GM06990 (cell line): ENCODE measurements at regions not wholly inside any gene's neighbourhood (a gene's known extent, or its start where the extent isn't known, plus 50 kb on each side); places are given as distances from the start of the nearest gene placed in this dataset.

Source experiments
- DNase-seq: peaks from one replicate; pipeline ENCODE4 v3.0.0-alpha.2; 2011; ENCODE audit not compliant: insufficient read length; ENCODE audit errors: extremely low read depth
- H3K27me3 ChIP-seq: replicated peaks from 2 replicates; pipeline ENCODE4 v1.6.0; 2011; ENCODE audit warnings: low read length; ENCODE audit not compliant: control insufficient read depth, insufficient read depth
- H3K36me3 ChIP-seq: 2 replicates; pipeline ENCODE4 v1.5.1; 2011; ENCODE audit warnings: low read length; ENCODE audit not compliant: control insufficient read depth, insufficient read depth
- H3K4me3 ChIP-seq: replicated peaks from 2 replicates; pipeline ENCODE4 v1.5.1; 2011; ENCODE audit warnings: low read depth, mild to moderate bottlenecking, control low read depth, low read length
- TF ChIP-seq, protein P1 (sequence below): IDR thresholded peaks from 2 replicates; pipeline ENCODE4 v1.5.1; 2011; ENCODE audit warnings: low read length, control low read depth, mild to moderate bottlenecking, inconsistent platforms; ENCODE audit not compliant: insufficient read depth, poor library complexity, severe bottlenecking

DNA sequence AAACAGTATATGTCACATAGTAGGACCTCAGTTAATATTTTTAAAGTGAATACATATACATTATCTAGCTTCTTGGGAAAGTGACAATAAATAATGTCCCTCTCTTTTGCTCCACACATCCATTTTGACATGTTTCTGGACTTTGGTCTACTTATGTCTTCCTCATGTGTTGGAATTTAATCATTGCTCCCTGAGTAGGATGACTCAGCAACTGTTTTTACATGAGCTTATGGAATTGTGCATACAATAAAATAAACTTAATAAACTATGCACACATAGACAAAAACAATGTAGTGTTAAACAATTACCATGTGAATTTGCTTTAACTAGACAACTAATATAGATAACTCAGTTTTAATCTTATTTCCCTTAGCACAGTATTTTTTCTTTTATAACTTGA is 503.8 kb downstream of the TFAP2B start:
- TF ChIP-seq, protein P1, sequence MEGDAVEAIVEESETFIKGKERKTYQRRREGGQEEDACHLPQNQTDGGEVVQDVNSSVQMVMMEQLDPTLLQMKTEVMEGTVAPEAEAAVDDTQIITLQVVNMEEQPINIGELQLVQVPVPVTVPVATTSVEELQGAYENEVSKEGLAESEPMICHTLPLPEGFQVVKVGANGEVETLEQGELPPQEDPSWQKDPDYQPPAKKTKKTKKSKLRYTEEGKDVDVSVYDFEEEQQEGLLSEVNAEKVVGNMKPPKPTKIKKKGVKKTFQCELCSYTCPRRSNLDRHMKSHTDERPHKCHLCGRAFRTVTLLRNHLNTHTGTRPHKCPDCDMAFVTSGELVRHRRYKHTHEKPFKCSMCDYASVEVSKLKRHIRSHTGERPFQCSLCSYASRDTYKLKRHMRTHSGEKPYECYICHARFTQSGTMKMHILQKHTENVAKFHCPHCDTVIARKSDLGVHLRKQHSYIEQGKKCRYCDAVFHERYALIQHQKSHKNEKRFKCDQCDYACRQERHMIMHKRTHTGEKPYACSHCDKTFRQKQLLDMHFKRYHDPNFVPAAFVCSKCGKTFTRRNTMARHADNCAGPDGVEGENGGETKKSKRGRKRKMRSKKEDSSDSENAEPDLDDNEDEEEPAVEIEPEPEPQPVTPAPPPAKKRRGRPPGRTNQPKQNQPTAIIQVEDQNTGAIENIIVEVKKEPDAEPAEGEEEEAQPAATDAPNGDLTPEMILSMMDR = no peak
- Histone ChIP-seq H3K4me3 (no peak overlapping the region), H3K36me3 (no peaks in the 10 kb centered on the region), H3K27me3 (no peaks in the 10 kb centered on the region)
- no peak for DNase-seq

DNA sequence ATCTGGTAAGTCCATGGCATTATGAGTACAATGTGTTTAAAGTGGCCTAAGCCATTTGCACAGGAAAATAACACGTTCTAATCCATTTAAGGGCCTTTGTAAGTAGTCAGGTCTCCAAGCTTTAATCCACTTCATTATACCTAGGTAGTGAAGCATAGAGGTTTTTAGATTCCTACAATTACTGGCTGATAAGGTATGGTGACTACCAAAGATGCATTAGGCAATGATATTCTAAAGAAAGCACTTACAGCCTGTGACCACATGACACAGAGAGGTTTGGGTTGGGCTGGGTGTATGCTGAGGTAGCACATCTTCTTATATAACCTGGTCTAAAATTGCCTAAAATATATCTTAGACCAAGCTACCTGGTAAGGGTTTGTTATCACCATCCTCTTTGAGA is 504.4 kb downstream of the TFAP2B start:
- DNase-seq = no peak
- Histone ChIP-seq H3K36me3 (no peaks in the 10 kb centered on the region), H3K4me3 (no peak overlapping the region), H3K27me3 (no peaks in the 10 kb centered on the region)
- TF ChIP-seq, protein P1 = no peak

DNA sequence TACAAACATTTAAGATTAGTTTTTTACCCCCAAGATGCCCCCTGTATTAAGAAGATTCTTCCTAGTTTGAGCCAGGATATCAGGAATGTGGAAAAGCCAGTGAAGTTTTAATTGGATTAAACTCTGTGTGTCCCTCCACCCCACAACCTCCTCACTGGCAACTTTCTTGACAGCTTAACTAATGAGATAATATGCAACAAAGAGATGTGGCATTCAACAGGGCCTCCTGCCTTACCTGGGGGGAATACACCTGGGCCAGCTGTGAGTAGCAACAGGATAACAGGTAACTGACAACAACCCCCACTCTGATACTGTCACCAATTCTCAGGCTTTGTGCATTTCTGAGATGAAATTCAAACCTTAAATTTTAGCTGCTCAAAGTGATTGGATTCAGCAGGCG is 512.3 kb downstream of the TFAP2B start:
- Histone ChIP-seq H3K36me3 (no peaks in the 10 kb centered on the region), H3K4me3 (no peak overlapping the region), H3K27me3 (no peaks in the 10 kb centered on the region)
- DNase-seq = no peak
- TF ChIP-seq, protein P1 = no peak

DNA sequence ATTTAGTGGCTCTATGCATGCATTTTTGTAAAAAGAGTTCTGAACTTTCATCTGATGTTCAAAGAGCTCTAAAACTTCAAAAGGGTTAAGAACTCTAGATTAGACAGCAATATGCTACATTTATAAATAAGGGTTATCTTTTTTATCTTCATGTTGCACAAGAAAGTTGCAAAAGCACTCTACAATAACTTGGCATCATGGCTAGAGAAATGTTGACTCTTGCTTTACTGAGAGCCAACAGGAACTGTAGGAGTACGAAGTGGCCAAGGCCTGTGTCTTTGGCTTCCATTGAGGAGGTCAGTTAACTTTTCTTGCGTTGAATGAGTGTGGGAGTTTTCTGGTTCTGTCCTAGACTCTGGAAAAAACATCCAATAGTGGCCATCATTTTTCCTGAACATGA is 516.9 kb downstream of the TFAP2B start:
- TF ChIP-seq, protein P1 = no peak
- Histone ChIP-seq H3K4me3 (no peak overlapping the region), H3K27me3 (no peaks in the 10 kb centered on the region), H3K36me3 (no peaks in the 10 kb centered on the region)
- no peak for DNase-seq

DNA sequence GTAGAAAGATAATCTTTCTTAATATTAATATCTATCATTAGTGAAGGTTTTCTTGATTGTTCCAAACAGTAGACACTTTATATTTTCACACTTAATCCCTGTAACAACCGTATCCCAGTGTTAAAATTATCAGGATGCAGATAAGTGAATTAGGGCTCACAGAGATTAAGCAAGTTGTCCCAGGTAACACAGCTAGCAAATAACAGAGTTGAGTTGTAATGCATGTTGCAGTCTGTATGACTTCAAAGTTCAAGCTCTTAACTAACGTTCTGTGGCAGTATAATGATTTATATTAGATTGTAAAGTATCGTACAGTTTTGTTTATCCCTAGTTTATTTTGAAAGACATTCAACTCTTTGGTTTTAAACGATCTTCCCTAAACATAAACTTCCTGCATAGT is 517.5 kb downstream of the TFAP2B start:
- Histone ChIP-seq H3K27me3 (no peaks in the 10 kb centered on the region), H3K4me3 (no peak overlapping the region), H3K36me3 (no peaks in the 10 kb centered on the region)
- no peak for DNase-seq
- TF ChIP-seq, protein P1 = no peak

DNA sequence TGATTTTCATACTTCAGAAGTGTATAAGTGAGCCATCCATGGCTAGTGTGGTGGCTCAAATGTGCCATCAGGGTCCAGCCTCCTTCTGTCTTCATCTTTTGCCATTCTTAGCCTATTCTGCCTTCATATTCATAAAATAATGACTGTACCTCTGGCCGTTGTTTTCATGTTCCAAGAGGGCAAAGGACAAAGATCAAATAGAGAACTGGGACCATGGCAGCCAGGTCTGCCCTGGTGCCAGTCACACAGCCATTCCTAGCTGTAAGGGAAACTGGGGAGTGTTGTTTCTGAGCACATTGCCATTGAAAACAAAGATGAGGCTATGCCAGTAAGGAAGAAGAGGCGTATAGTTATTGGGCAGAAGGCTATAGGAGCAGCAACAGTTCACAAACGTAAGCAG is 518.6 kb downstream of the TFAP2B start:
- DNase-seq = no peak

More for the DNA sequence above, 518.6 kb downstream of the TFAP2B start:
- TF ChIP-seq, protein P1 = no peak
- Histone ChIP-seq H3K4me3 (no peak overlapping the region), H3K36me3 (no peaks in the 10 kb centered on the region), H3K27me3 (no peaks in the 10 kb centered on the region)
